Left ventricle myocardium inferior (tissue), 1 donor: ENCODE measurements at regions not wholly inside any gene's neighbourhood (a gene's known extent, or its start where the extent isn't known, plus 50 kb on each side); places are given as distances from the start of the nearest gene placed in this dataset.
A peak's percentile ranks its signal among the peaks of the same experiment; 100 is the strongest.

Experiments
- DNase-seq: peaks from one replicate; pipeline ENCODE4 v3.0.0-alpha.2; 2020
- H3K27ac ChIP-seq: fragments of 200-600 bp; replicated peaks from 2 replicates; pipeline ENCODE4 v1.8.0; 2021
- H3K27me3 ChIP-seq: fragments of 200-600 bp; 2 replicates; pipeline ENCODE4 v1.8.0; 2021; ENCODE audit warnings: low read depth
- H3K36me3 ChIP-seq: fragments of 200-600 bp; 2 replicates; pipeline ENCODE4 v1.8.0; 2021
- H3K4me1 ChIP-seq: fragments of 200-600 bp; 2 replicates; pipeline ENCODE4 v1.8.0; 2021
- H3K4me3 ChIP-seq: fragments of 200-600 bp; 2 replicates; pipeline ENCODE4 v1.8.0; 2021; ENCODE audit warnings: mild to moderate bottlenecking, moderate library complexity
- H3K9me3 ChIP-seq: fragments of 200-600 bp; replicated peaks from 2 replicates; pipeline ENCODE4 v1.8.0; 2021
- intact Hi-C: fragments of 100-400 bp; cut with micrococcal nuclease; formaldehyde crosslinking; loops from one replicate; pipeline ENCODE4 v1.11.0; 2022
- TF ChIP-seq, protein P1 (sequence below): fragments of 200-600 bp; IDR thresholded peaks from 2 replicates; pipeline ENCODE4 v1.8.0; 2021; ENCODE audit warnings: antibody characterized with exemption, mild to moderate bottlenecking, borderline replicate concordance
- donor health status: DM: no; HTN: yes; CAD: no; lungs with severe emphysema.

DNA sequence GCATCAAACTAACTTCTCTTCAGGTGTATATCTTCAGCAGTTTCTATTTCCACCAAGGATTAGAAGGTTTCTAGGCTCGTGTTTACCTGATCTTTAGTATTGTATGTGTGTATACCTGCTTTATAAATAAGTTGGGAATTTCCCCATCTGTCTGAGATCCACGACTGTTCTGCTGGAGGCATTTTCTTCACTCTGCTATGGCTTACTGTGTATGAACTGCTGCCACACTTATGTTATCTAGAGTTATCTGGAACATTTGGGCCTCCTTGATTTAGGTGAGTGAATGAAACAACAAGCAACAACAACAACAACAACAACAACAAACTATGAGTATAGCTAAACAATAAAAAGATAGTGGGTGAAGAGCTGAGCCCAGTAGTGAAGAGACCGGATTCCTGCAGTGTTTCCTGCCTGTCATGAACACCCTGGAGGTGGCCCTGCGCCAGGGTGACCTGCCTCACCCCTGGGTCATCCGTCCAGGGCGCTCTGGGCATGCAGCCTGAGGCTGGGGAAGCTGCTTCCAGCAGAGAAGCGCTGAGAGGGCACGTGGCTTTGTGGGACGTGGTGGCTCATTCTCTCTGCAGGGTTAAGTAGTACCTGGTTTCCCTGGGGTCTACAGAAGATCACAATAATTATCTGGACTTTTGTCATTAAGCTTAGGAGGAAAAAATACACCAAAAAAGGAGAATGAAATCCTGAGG is 56.1 kb upstream of the GATA6 start:
- intact Hi-C loops = no loop called here
- Histone ChIP-seq H3K27ac (peak overlapping the region; percentile 57), H3K9me3 (no peaks in the 10 kb centered on the region), H3K36me3 (no peaks in the 10 kb centered on the region), H3K4me3 (no peak overlapping the region), H3K4me1 (peaks cover 31% of the 10 kb centered on the region), H3K27me3 (no peaks in the 10 kb centered on the region)
- peak; percentile 84 for DNase-seq
- TF ChIP-seq, protein P1, sequence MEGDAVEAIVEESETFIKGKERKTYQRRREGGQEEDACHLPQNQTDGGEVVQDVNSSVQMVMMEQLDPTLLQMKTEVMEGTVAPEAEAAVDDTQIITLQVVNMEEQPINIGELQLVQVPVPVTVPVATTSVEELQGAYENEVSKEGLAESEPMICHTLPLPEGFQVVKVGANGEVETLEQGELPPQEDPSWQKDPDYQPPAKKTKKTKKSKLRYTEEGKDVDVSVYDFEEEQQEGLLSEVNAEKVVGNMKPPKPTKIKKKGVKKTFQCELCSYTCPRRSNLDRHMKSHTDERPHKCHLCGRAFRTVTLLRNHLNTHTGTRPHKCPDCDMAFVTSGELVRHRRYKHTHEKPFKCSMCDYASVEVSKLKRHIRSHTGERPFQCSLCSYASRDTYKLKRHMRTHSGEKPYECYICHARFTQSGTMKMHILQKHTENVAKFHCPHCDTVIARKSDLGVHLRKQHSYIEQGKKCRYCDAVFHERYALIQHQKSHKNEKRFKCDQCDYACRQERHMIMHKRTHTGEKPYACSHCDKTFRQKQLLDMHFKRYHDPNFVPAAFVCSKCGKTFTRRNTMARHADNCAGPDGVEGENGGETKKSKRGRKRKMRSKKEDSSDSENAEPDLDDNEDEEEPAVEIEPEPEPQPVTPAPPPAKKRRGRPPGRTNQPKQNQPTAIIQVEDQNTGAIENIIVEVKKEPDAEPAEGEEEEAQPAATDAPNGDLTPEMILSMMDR = no peak

DNA sequence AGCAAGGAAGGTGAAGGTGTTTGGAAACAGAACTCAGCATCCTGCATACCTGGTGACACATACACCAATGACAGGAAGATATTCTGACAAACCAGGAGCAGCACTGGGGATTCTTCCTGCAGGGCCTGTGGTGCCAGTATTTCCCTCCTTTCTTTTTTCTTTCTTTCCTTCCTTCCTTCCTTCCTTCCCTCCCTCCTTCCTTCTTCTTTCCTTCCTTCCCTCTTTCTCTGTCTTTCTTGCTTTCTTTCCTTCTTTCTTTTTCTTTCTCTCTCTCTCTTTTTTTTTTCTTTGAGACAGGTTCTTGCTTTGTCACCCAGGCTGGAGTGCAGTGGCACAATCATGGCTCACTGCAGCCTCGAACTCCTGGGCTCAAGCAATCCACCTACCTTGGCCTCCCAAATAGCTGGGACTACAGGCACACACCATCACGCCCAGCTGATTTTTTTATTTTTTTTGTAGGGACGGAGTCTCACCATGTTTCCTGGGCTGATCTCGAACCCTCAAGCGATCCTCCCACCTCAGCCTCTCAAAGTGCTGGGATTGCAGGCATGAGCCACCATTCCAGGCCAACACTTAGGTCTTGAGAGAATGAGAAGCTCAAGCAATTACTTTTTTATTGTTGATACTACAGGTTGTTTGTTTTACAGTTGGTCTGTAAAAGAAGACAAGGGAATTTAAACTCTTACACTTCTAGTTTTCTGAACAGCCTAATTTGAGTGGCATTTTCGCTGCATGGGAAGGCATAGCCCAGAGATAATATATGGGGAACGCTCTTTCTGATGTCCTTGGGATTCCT is 54.7 kb upstream of the GATA6 start:
- TF ChIP-seq, protein P1 = no peak
- DNase-seq = no peak
- no peaks in the 10 kb centered on the region for H3K9me3 ChIP-seq
- H3K27ac ChIP-seq = no peak overlapping the region
- intact Hi-C loops = no loop called here
- H3K27me3 ChIP-seq = no peaks in the 10 kb centered on the region
- no peaks in the 10 kb centered on the region for H3K36me3 ChIP-seq
- no peak overlapping the region for H3K4me3 ChIP-seq
- peaks cover 31% of the 10 kb centered on the region for H3K4me1 ChIP-seq

DNA sequence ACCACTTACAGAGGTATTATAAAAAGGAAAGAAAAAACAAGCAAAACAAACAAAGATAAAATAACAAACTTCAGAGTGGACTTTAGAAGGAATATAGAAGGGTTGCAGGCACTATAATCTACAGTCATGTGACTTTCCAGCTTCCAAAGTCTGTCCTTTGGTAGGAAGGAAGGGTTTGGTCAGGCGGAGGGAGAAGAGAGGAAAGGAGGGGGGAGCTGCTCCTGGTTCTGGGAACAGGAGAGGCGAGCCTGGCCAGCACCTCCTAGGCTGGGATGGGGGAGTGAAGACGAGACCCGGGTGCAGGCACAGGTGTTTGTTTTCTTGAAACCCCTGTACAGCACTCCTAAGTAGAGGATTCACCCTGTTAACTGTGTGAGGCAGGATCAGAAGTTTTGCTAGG is 53.8 kb upstream of the GATA6 start:
- Histone ChIP-seq H3K36me3 (no peaks in the 10 kb centered on the region), H3K4me3 (no peak overlapping the region), H3K27ac (no peak overlapping the region), H3K27me3 (no peaks in the 10 kb centered on the region), H3K9me3 (peaks cover under 1% of the 10 kb centered on the region), H3K4me1 (peaks cover 31% of the 10 kb centered on the region)
- no peak for DNase-seq
- TF ChIP-seq, protein P1 = no peak
- intact Hi-C loops = no loop called here
